GM12864 (cell line): ENCODE measurements at regions not wholly inside any gene's neighbourhood (a gene's known extent, or its start where the extent isn't known, plus 50 kb on each side); places are given as distances from the start of the nearest gene placed in this dataset.

Experiments used
- DNase-seq: peaks from one replicate; pipeline ENCODE4 v3.0.0-alpha.2; 2011; ENCODE audit warnings: low read depth
- H3K4me3 ChIP-seq: 2 replicates; pipeline ENCODE4 v1.5.1; 2011; ENCODE audit warnings: mild to moderate bottlenecking, low read depth, low read length, control low read depth
- TF ChIP-seq, protein P1 (sequence below): IDR thresholded peaks from 2 replicates; pipeline ENCODE4 v1.5.1; 2011; ENCODE audit warnings: low read depth, mild to moderate bottlenecking, moderate library complexity, low read length, control low read depth, inconsistent platforms; ENCODE audit errors: missing control alignments

- DNase-seq, result no peak
- no peak overlapping the region for H3K4me3 ChIP-seq
- TF ChIP-seq, protein P1, sequence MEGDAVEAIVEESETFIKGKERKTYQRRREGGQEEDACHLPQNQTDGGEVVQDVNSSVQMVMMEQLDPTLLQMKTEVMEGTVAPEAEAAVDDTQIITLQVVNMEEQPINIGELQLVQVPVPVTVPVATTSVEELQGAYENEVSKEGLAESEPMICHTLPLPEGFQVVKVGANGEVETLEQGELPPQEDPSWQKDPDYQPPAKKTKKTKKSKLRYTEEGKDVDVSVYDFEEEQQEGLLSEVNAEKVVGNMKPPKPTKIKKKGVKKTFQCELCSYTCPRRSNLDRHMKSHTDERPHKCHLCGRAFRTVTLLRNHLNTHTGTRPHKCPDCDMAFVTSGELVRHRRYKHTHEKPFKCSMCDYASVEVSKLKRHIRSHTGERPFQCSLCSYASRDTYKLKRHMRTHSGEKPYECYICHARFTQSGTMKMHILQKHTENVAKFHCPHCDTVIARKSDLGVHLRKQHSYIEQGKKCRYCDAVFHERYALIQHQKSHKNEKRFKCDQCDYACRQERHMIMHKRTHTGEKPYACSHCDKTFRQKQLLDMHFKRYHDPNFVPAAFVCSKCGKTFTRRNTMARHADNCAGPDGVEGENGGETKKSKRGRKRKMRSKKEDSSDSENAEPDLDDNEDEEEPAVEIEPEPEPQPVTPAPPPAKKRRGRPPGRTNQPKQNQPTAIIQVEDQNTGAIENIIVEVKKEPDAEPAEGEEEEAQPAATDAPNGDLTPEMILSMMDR, result no peak
Observed at GRCh38 chr1:242710847-242711246, 186.3 kb upstream of the PLD5 start.

- DNase-seq, result no peak
- TF ChIP-seq, protein P1, result no peak
- H3K4me3 ChIP-seq, result no peak overlapping the region
Observed at GRCh38 chr1:242710286-242710685, 185.8 kb upstream of the PLD5 start.

GRCh38 chr1:242703467-242703866 is 179.0 kb upstream of the PLD5 start:
- no peak for DNase-seq
- no peak overlapping the region for H3K4me3 ChIP-seq
- TF ChIP-seq, protein P1, result no peak

DNA sequence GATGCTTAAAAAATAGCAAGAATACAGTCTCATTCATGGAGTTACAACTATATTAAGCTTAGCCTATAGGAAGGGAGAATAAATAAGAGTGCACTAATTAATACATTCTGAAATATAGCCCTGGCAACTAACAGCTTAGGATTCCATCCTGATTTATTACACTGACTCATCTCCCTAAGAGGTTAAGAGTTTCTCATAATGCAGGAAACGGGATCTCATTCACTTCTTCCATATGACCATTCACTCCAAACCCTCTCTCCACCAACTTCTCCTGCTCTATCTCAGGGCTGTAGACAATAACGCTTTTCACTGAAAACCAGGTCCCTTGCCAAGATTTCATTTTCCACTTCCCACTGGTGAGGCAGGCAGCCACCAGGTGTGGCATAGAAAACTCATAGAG is 168.5 kb upstream of the PLD5 start:
- DNase-seq, result no peak

GRCh38 chr1:242691610-242691945 is 167.1 kb upstream of the PLD5 start:
- TF ChIP-seq, protein P1, result no peak
- no peak for DNase-seq
- H3K4me3 ChIP-seq, result no peak overlapping the region

More for the DNA sequence above, 168.5 kb upstream of the PLD5 start:
- TF ChIP-seq, protein P1, result no peak
- H3K4me3 ChIP-seq, result no peak overlapping the region

DNA sequence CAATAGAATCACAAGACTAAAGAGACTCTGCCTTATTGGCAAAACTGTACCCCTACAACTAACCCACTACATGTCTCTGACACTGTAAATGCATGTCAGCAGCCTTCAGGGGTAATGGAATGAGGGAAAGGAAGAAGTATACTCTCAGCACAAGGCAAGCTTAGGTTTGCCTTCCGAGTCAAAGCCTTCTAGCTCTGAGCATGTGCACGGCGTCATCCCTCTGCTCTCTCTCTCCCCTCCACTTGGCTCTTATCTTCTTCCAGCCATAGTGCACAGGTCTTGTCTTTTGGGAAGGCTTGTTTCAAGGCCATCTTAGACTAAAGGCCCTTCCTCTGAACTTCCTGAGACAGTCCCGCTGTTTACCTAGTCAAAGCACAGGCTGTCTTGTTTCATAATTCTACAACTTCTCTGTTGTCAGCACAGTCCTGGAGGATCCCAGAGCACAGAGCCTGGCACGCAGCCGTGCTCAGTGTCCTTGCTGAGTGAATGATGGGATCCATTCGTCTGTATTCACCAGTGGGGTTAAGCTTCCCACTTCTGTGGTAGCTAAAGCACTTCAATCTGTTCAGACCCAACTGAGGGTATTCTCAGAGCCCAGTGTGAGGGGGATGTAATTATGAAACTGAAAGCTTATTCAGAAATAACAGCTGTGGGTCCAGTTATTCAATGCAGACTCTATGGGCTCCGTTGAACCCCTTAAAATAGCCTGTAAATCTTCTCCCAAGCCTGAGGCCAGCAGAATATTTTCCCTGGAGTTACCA is 166.5 kb upstream of the PLD5 start:
- TF ChIP-seq, protein P1, result no peak
- H3K4me3 ChIP-seq, result no peak overlapping the region

GRCh38 chr1:242689378-242689777 is 164.9 kb upstream of the PLD5 start:
- DNase-seq, result no peak
- no peak overlapping the region for H3K4me3 ChIP-seq
- TF ChIP-seq, protein P1, result no peak

More for the DNA sequence above, 166.5 kb upstream of the PLD5 start:
- DNase-seq, result no peak
